Keratinocyte (primary cell): ENCODE measurements at regions not wholly inside any gene's neighbourhood (a gene's known extent, or its start where the extent isn't known, plus 50 kb on each side); places are given as distances from the start of the nearest gene placed in this dataset.

Source experiments
- DNase-seq: peaks from one replicate; pipeline ENCODE4 v3.0.0-alpha.2; 2011; ENCODE audit warnings: low read depth, missing footprints, low spot score
- FAIRE-seq: peaks from 2 replicates; lab custom pipeline; 2011; peaks lifted over from hg19 to GRCh38; lab: Jason Lieb, UNC
- H2AFZ ChIP-seq: 2 replicates; pipeline ENCODE4 v1.6.0; 2012; ENCODE audit warnings: low read length, control low read depth, inconsistent platforms; ENCODE audit not compliant: control insufficient read depth
- H3K27ac ChIP-seq: 2 replicates; pipeline ENCODE4 v1.5.1; 2011; ENCODE audit warnings: low read length; ENCODE audit not compliant: control insufficient read depth, insufficient read depth
- H3K27me3 ChIP-seq: 3 replicates; pipeline ENCODE4 v1.6.0; 2011; ENCODE audit warnings: low read length; ENCODE audit not compliant: control insufficient read depth, insufficient read depth; ENCODE audit errors: extremely low read depth
- H3K36me3 ChIP-seq, 2 experiments: 2 replicates in 1 of 2; 3 replicates in 1 of 2; pipeline ENCODE4 v1.5.1; 2011; ENCODE audit warnings: low read length in 2 of 2, mild to moderate bottlenecking in 1 of 2; ENCODE audit not compliant: control insufficient read depth in 2 of 2, insufficient read depth in 2 of 2; ENCODE audit errors: extremely low read depth in 1 of 2
- H3K4me1 ChIP-seq: 3 replicates; pipeline ENCODE4 v1.5.1; 2011; ENCODE audit warnings: low read length; ENCODE audit not compliant: control insufficient read depth, insufficient read depth; ENCODE audit errors: extremely low read depth
- H3K4me2 ChIP-seq: 3 replicates; pipeline ENCODE4 v1.6.0; 2011; ENCODE audit warnings: low read depth, low read length; ENCODE audit not compliant: control insufficient read depth, insufficient read depth; ENCODE audit errors: extremely low read depth
- H3K4me3 ChIP-seq, 3 experiments: fragments of 200-600 bp in 1 of 3; sonication (generic) in 1 of 3; 2 replicates in 2 of 3; 3 replicates in 1 of 3; pipeline ENCODE4 v1.5.1; 2011 to 2016; ENCODE audit warnings: low read length in 3 of 3, mild to moderate bottlenecking in 3 of 3, control low read depth in 2 of 3, inconsistent platforms in 1 of 3, low read depth in 1 of 3, mixed read lengths in 1 of 3, mixed run types in 1 of 3, moderate library complexity in 1 of 3; ENCODE audit not compliant: control insufficient read depth in 2 of 3, insufficient read depth in 2 of 3; ENCODE audit errors: extremely low read depth in 1 of 3
- H3K79me2 ChIP-seq: 2 replicates; pipeline ENCODE4 v1.6.0; 2012; ENCODE audit warnings: low read length; ENCODE audit not compliant: control insufficient read depth, insufficient read depth
- H3K9ac ChIP-seq: 3 replicates; pipeline ENCODE4 v1.6.0; 2011; ENCODE audit warnings: low read length; ENCODE audit not compliant: control insufficient read depth, insufficient read depth; ENCODE audit errors: extremely low read depth
- H3K9me1 ChIP-seq: 3 replicates; pipeline ENCODE4 v1.6.0; 2011; ENCODE audit warnings: low read length; ENCODE audit not compliant: control insufficient read depth, insufficient read depth; ENCODE audit errors: extremely low read depth
- H3K9me3 ChIP-seq: 2 replicates; pipeline ENCODE4 v1.5.1; 2012; ENCODE audit warnings: low read depth, low read length; ENCODE audit not compliant: control insufficient read depth
- H4K20me1 ChIP-seq: 3 replicates; pipeline ENCODE4 v1.6.0; 2011; ENCODE audit warnings: low read length; ENCODE audit not compliant: control insufficient read depth, insufficient read depth; ENCODE audit errors: extremely low read depth
- CTCF ChIP-seq, 3 experiments: IDR thresholded peaks in 1 of 3; conservative IDR thresholded peaks in 1 of 3; optimal IDR thresholded peaks in 1 of 3; 2 replicates in 2 of 3; 3 replicates in 1 of 3; pipeline versions ENCODE3 to v1.5.1; 2011; ENCODE audit warnings: low read length in 3 of 3, mild to moderate bottlenecking in 3 of 3, moderate library complexity in 2 of 3, control low read depth in 1 of 3, inconsistent platforms in 1 of 3; ENCODE audit not compliant: insufficient read depth in 2 of 3; ENCODE audit errors: extremely low read depth in 1 of 3
- EZH2 ChIP-seq: IDR thresholded peaks from one replicate; pipeline ENCODE4 v1.6.1; 2012; ENCODE audit warnings: inconsistent platforms, mild to moderate bottlenecking, low read length, moderate library complexity
- dilution Hi-C: fragments of 300-500 bp; cut with MboI; formaldehyde crosslinking; loops from one replicate; pipeline ENCODE4 v1.7.0; 2020; ENCODE audit warnings: low sequenced_read_pairs; ENCODE audit not compliant: extremely low pct_ligation_motif_present

- no peak overlapping the region for H3K4me2 ChIP-seq
- DNase-seq (no peak), FAIRE-seq (no peak)
- TF ChIP-seq EZH2 = no peak
- TF ChIP-seq CTCF (optimal IDR thresholded peaks at IDR 0.05 in 1 of 3, IDR thresholded peaks at IDR 0.05 in 1 of 3, conservative IDR thresholded peaks at IDR 0.05 in 1 of 3; ENCODE audit: extremely low read depth in 1 of 3, insufficient read depth in 2 of 3, low read length in 3 of 3) = no peak
- dilution Hi-C loops = no loop called here
- H3K9me1 ChIP-seq = no peaks in the 10 kb centered on the region
- no peaks in the 10 kb centered on the region for H4K20me1 ChIP-seq
- H3K4me3 ChIP-seq = no peak overlapping the region
- H3K79me2 ChIP-seq = no peaks in the 10 kb centered on the region
- no peak overlapping the region for H3K27ac ChIP-seq
- H3K9me3 ChIP-seq = no peaks in the 10 kb centered on the region
- H3K9ac ChIP-seq = no peak overlapping the region
- H3K4me1 ChIP-seq = no peaks in the 10 kb centered on the region
- H2AFZ ChIP-seq = no peak overlapping the region
- H3K36me3 ChIP-seq = no peaks in the 10 kb centered on the region
- no peaks in the 10 kb centered on the region for H3K27me3 ChIP-seq
Observed at GRCh38 chr2:38160516-38160915, 84.6 kb upstream of the CYP1B1 start.

GRCh38 chr2:38159597-38159996 lies 83.6 kb upstream of the CYP1B1 start:
- Histone ChIP-seq H3K79me2 (no peaks in the 10 kb centered on the region), H3K36me3 (no peaks in the 10 kb centered on the region), H3K4me3 (no peak overlapping the region), H3K4me1 (no peaks in the 10 kb centered on the region), H3K4me2 (no peak overlapping the region), H3K9me1 (no peaks in the 10 kb centered on the region), H2AFZ (no peak overlapping the region), H3K27me3 (no peaks in the 10 kb centered on the region), H3K9ac (no peak overlapping the region), H3K27ac (no peak overlapping the region), H4K20me1 (no peaks in the 10 kb centered on the region), H3K9me3 (no peaks in the 10 kb centered on the region)
- no peak for TF ChIP-seq CTCF (optimal IDR thresholded peaks at IDR 0.05 in 1 of 3, IDR thresholded peaks at IDR 0.05 in 1 of 3, conservative IDR thresholded peaks at IDR 0.05 in 1 of 3; ENCODE audit: extremely low read depth in 1 of 3, insufficient read depth in 2 of 3, low read length in 3 of 3)
- TF ChIP-seq EZH2 = no peak
- FAIRE-seq = no peak
- DNase-seq = no peak
- dilution Hi-C loops = no loop called here
